HG03108 (cell line): ENCODE measurements at regions not wholly inside any gene's neighbourhood (a gene's known extent, or its start where the extent isn't known, plus 50 kb on each side); places are given as distances from the start of the nearest gene placed in this dataset.
"Not testable (repeated sequence)": the region's sequence is repeated elsewhere in the genome, so short reads cannot be mapped to it uniquely, and the experiment has no call there.

Experiments used
- ATAC-seq: cut with Tn5 transposase; IDR thresholded peaks from one replicate; pipeline ENCODE4 v1.9.1; 2021; ENCODE audit warnings: moderate library complexity; ENCODE audit not compliant: unreplicated experiment

DNA sequence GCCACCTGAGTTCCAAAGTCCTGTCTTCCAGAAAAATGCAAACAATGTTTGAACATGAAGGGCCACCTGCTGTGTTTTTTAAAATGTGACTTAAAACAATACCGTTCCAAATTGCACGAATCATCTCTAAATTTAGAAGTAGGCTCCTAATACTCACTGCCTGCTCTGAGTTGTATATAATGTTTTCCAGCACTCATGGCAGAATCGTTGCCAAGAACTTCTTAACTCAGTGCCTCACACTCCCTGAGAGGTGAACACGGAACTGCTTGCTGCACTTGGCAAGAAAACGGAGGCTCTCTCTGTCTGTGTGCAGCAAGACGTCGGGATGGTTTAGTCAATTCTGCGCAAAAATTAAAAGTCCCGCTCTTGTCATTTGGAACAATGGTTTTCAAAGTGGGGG is 757.3 kb upstream of the AUTS2 start:
- ATAC-seq: no peak

DNA sequence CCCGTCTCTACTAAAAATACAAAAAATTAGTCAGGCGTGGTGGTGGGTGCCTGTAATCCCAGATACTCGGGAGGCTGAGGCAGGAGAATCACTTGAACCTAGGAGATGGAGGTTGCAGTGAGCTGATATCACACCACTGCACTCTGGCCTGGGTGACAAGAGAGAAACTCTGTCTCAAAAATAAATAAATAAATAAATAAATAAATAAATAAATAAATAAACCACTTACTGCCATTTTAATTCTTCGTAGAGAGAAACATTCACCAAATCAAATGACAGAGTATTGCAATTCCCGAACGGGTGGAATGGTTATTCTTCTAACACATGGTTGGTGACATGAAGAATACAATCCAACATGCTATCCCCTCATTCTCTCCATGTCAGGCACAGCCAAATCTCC is 754.3 kb upstream of the AUTS2 start:
- ATAC-seq: not testable (repeated sequence)

GRCh38 chr7:68846811-68847325 is 751.4 kb upstream of the AUTS2 start:
- no peak for ATAC-seq

- no peak for ATAC-seq
Measured at GRCh38 chr7:68853254-68853653, 745.0 kb upstream of the AUTS2 start.

- ATAC-seq: no peak
Measured at GRCh38 chr7:68857571-68857970, 740.7 kb upstream of the AUTS2 start.

- no peak for ATAC-seq
Measured at GRCh38 chr7:68858497-68858896, 739.8 kb upstream of the AUTS2 start.

- no peak for ATAC-seq
Measured at GRCh38 chr7:68861171-68861570, 737.1 kb upstream of the AUTS2 start.

- ATAC-seq: no peak
Measured at GRCh38 chr7:68862261-68862660, 736.0 kb upstream of the AUTS2 start.

GRCh38 chr7:68862736-68863135 is 735.5 kb upstream of the AUTS2 start:
- ATAC-seq: no peak

- ATAC-seq: no peak
Measured at GRCh38 chr7:68865351-68866199, 732.7 kb upstream of the AUTS2 start.

- ATAC-seq: no peak
Measured at GRCh38 chr7:68866200-68866570, 732.1 kb upstream of the AUTS2 start.

GRCh38 chr7:68866721-68867120 is 731.6 kb upstream of the AUTS2 start:
- ATAC-seq: not testable (repeated sequence)

GRCh38 chr7:68868978-68869377 is 729.3 kb upstream of the AUTS2 start:
- no peak for ATAC-seq

- no peak for ATAC-seq
Measured at GRCh38 chr7:68873616-68874015, 724.7 kb upstream of the AUTS2 start.

- no peak for ATAC-seq
Measured at GRCh38 chr7:68875857-68876256, 722.4 kb upstream of the AUTS2 start.

GRCh38 chr7:68887116-68887515 is 711.2 kb upstream of the AUTS2 start:
- ATAC-seq: not testable (repeated sequence)

DNA sequence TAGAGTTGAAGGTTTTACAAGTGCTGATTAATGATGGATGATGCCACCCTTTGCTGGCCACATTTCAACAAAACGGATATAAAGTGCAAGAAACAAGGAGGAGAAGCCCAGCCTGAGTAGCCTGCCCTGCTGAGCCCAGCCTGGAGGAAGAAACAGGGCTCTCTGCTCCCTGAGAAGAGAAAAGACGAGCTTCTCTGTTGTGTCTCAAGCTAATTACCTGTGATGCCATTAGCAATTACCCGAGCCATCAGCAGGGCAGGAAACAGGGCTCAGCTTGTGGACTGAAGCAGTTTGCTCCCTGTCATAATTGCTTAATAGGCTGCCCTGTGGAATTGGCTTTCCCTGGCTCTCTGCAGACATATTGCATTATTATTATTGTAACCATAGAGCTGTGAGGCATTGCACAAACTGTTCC is 709.3 kb upstream of the AUTS2 start:
- ATAC-seq: no peak

GRCh38 chr7:68892236-68892635 is 706.0 kb upstream of the AUTS2 start:
- no peak for ATAC-seq

DNA sequence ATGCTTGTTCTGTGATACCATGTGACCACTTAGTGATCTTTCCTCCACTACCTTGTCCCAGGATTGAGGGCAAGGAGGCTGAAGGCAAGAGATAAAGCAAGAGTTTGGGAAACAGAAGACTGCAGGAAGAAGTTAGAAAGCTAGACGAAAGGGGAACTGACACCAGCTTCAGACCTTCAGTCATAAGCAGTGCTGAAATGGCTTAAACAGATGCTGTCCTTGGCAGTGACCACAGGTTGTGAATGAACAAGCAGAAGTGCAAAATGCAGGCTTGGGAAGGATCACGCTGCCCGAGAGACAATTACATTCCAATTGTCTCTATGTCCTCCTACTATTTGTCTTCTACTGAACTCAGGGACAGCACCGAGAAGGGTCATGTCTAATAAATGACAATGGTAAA is 704.9 kb upstream of the AUTS2 start:
- no peak for ATAC-seq

- not testable (repeated sequence) for ATAC-seq
Measured at GRCh38 chr7:68899156-68899555, 699.1 kb upstream of the AUTS2 start.

DNA sequence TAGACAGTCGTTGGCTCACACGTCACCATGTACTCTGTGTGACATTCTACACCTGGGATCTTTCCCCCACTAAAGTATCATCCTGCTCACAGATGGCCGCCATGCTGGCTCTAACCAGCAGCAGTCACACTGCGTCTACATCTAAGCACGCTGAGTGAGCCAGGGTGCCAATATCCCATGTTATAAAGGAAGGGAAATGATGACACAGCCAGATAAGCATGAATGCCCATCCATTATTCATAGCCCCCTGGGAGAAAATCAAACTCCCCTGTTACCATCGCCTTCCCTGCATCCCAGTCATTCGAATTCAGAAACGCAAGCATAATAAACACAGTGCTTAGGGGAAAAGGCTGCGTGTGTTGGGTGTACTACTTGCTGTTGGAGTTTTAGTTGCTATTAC is 698.2 kb upstream of the AUTS2 start:
- no peak for ATAC-seq

- ATAC-seq: no peak
Measured at GRCh38 chr7:68904630-68905029, 693.6 kb upstream of the AUTS2 start.

DNA sequence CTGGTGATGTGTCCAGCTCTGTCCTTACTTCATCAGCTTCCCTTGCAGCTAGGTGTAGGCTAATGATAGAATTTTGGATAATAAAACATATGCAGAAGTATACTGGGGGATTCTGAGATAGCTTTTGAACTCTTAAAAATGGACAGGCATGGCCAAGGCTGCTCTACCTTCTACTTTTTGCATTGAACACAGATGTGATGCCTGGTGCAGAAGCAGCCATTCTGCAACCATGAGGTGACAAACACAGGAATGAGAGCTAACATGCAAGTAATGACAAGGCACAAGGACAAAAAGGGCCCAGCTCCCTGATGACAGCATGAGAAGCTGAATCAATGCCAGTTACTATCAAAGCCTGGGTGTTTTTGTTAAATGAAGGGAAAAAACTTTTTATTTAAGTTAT is 686.5 kb upstream of the AUTS2 start:
- ATAC-seq: no peak
